ENCODE measurements at regions not wholly inside any gene's neighbourhood (a gene's known extent, or its start where the extent isn't known, plus 50 kb on each side); places are given as distances from the start of the nearest gene placed in this dataset.

GRCh38 chr9:81079055-81079454, 610.3 kb downstream of the TLE1 start:
- Histone ChIP-seq H3K36me3 (ENCODE audit: control insufficient read depth in 1 of 2, insufficient read depth in 2 of 2, low read length in 2 of 2) (no peaks in the 10 kb centered on the region), H3K9me3 (ENCODE audit: control insufficient read depth in 1 of 2, low read length in 2 of 2) (peaks cover 0 to 5% of the 10 kb centered on the region in 2 donors), H3K27ac (ENCODE audit: low read depth, low read length) (no peak overlapping the region), H3K27me3 (ENCODE audit: control insufficient read depth in 1 of 2, insufficient read depth in 2 of 2, low read length in 2 of 2) (no peaks in the 10 kb centered on the region), H3K4me3 (ENCODE audit: low read depth in 1 of 2, low read length in 2 of 2) (no peak overlapping the region), H3K4me1 (ENCODE audit: control insufficient read depth in 1 of 2, insufficient read depth in 2 of 2, low read length in 2 of 2) (no peaks in the 10 kb centered on the region), H3K9ac (ENCODE audit: low read depth in 1 of 2, low read length in 2 of 2) (no peak overlapping the region)

GRCh38 chr9:81078555-81078954, 610.8 kb downstream of the TLE1 start:
- Histone ChIP-seq H3K4me1 (ENCODE audit: control insufficient read depth in 1 of 2, insufficient read depth in 2 of 2, low read length in 2 of 2) (no peaks in the 10 kb centered on the region), H3K27ac (ENCODE audit: low read depth, low read length) (no peak overlapping the region), H3K27me3 (ENCODE audit: control insufficient read depth in 1 of 2, insufficient read depth in 2 of 2, low read length in 2 of 2) (no peaks in the 10 kb centered on the region)

GRCh38 chr9:81077572-81077971, 611.8 kb downstream of the TLE1 start:
- H3K4me3 ChIP-seq (ENCODE audit: low read depth in 1 of 2, low read length in 2 of 2): no peak overlapping the region
- H3K36me3 ChIP-seq (ENCODE audit: control insufficient read depth in 1 of 2, insufficient read depth in 2 of 2, low read length in 2 of 2): no peaks in the 10 kb centered on the region
- no peaks in the 10 kb centered on the region for H3K27me3 ChIP-seq (ENCODE audit: control insufficient read depth in 1 of 2, insufficient read depth in 2 of 2, low read length in 2 of 2)
- peaks cover 0 to 5% of the 10 kb centered on the region in 2 donors for H3K9me3 ChIP-seq (ENCODE audit: control insufficient read depth in 1 of 2, low read length in 2 of 2)
- no peak overlapping the region for H3K27ac ChIP-seq (ENCODE audit: low read depth, low read length)
- H3K4me1 ChIP-seq (ENCODE audit: control insufficient read depth in 1 of 2, insufficient read depth in 2 of 2, low read length in 2 of 2): no peaks in the 10 kb centered on the region
- H3K9ac ChIP-seq (ENCODE audit: low read depth in 1 of 2, low read length in 2 of 2): no peak overlapping the region

More at GRCh38 chr9:81078555-81078954, 610.8 kb downstream of the TLE1 start:
- Histone ChIP-seq H3K9ac (ENCODE audit: low read depth in 1 of 2, low read length in 2 of 2) (no peak overlapping the region), H3K9me3 (ENCODE audit: control insufficient read depth in 1 of 2, low read length in 2 of 2) (peaks cover 0 to 5% of the 10 kb centered on the region in 2 donors), H3K4me3 (ENCODE audit: low read depth in 1 of 2, low read length in 2 of 2) (no peak overlapping the region), H3K36me3 (ENCODE audit: control insufficient read depth in 1 of 2, insufficient read depth in 2 of 2, low read length in 2 of 2) (no peaks in the 10 kb centered on the region)

GRCh38 chr9:81076131-81076530, 613.2 kb downstream of the TLE1 start:
- Histone ChIP-seq H3K9ac (ENCODE audit: low read depth in 1 of 2, low read length in 2 of 2) (no peak overlapping the region), H3K4me3 (ENCODE audit: low read depth in 1 of 2, low read length in 2 of 2) (no peak overlapping the region), H3K4me1 (ENCODE audit: control insufficient read depth in 1 of 2, insufficient read depth in 2 of 2, low read length in 2 of 2) (no peaks in the 10 kb centered on the region), H3K36me3 (ENCODE audit: control insufficient read depth in 1 of 2, insufficient read depth in 2 of 2, low read length in 2 of 2) (no peaks in the 10 kb centered on the region), H3K27me3 (ENCODE audit: control insufficient read depth in 1 of 2, insufficient read depth in 2 of 2, low read length in 2 of 2) (no peaks in the 10 kb centered on the region), H3K9me3 (ENCODE audit: control insufficient read depth in 1 of 2, low read length in 2 of 2) (peaks cover 0 to 5% of the 10 kb centered on the region in 2 donors), H3K27ac (ENCODE audit: low read depth, low read length) (no peak overlapping the region)

- H3K4me3 ChIP-seq (ENCODE audit: low read depth in 1 of 2, low read length in 2 of 2): no peak overlapping the region
- H3K27ac ChIP-seq (ENCODE audit: low read depth, low read length): no peak overlapping the region
- H3K4me1 ChIP-seq (ENCODE audit: control insufficient read depth in 1 of 2, insufficient read depth in 2 of 2, low read length in 2 of 2): no peaks in the 10 kb centered on the region
- no peak overlapping the region for H3K9ac ChIP-seq (ENCODE audit: low read depth in 1 of 2, low read length in 2 of 2)
- H3K27me3 ChIP-seq (ENCODE audit: control insufficient read depth in 1 of 2, insufficient read depth in 2 of 2, low read length in 2 of 2): no peaks in the 10 kb centered on the region
- H3K36me3 ChIP-seq (ENCODE audit: control insufficient read depth in 1 of 2, insufficient read depth in 2 of 2, low read length in 2 of 2): no peaks in the 10 kb centered on the region
- peaks cover 0 to 5% of the 10 kb centered on the region in 2 donors for H3K9me3 ChIP-seq (ENCODE audit: control insufficient read depth in 1 of 2, low read length in 2 of 2)
Measured at GRCh38 chr9:81074221-81074620, 615.1 kb downstream of the TLE1 start.

GRCh38 chr9:81073821-81074220, 615.5 kb downstream of the TLE1 start:
- Histone ChIP-seq H3K4me3 (ENCODE audit: low read depth in 1 of 2, low read length in 2 of 2) (no peak overlapping the region), H3K9me3 (ENCODE audit: control insufficient read depth in 1 of 2, low read length in 2 of 2) (peaks cover 0 to 3% of the 10 kb centered on the region in 2 donors), H3K27me3 (ENCODE audit: control insufficient read depth in 1 of 2, insufficient read depth in 2 of 2, low read length in 2 of 2) (no peaks in the 10 kb centered on the region), H3K4me1 (ENCODE audit: control insufficient read depth in 1 of 2, insufficient read depth in 2 of 2, low read length in 2 of 2) (no peaks in the 10 kb centered on the region), H3K27ac (ENCODE audit: low read depth, low read length) (no peak overlapping the region), H3K36me3 (ENCODE audit: control insufficient read depth in 1 of 2, insufficient read depth in 2 of 2, low read length in 2 of 2) (no peaks in the 10 kb centered on the region), H3K9ac (ENCODE audit: low read depth in 1 of 2, low read length in 2 of 2) (no peak overlapping the region)

- Histone ChIP-seq H3K27me3 (ENCODE audit: control insufficient read depth in 1 of 2, insufficient read depth in 2 of 2, low read length in 2 of 2) (no peaks in the 10 kb centered on the region), H3K4me3 (ENCODE audit: low read depth in 1 of 2, low read length in 2 of 2) (no peak overlapping the region), H3K27ac (ENCODE audit: low read depth, low read length) (no peak overlapping the region), H3K9me3 (ENCODE audit: control insufficient read depth in 1 of 2, low read length in 2 of 2) (peaks cover 0 to 2% of the 10 kb centered on the region in 2 donors), H3K9ac (ENCODE audit: low read depth in 1 of 2, low read length in 2 of 2) (no peak overlapping the region), H3K4me1 (ENCODE audit: control insufficient read depth in 1 of 2, insufficient read depth in 2 of 2, low read length in 2 of 2) (no peaks in the 10 kb centered on the region), H3K36me3 (ENCODE audit: control insufficient read depth in 1 of 2, insufficient read depth in 2 of 2, low read length in 2 of 2) (no peaks in the 10 kb centered on the region)
Measured at GRCh38 chr9:81072758-81073157, 616.6 kb downstream of the TLE1 start.

GRCh38 chr9:81071108-81071507, 618.2 kb downstream of the TLE1 start:
- Histone ChIP-seq H3K27ac (ENCODE audit: low read depth, low read length) (no peak overlapping the region), H3K36me3 (ENCODE audit: control insufficient read depth in 1 of 2, insufficient read depth in 2 of 2, low read length in 2 of 2) (no peaks in the 10 kb centered on the region)

GRCh38 chr9:81070689-81071088, 618.7 kb downstream of the TLE1 start:
- H3K9ac ChIP-seq (ENCODE audit: low read depth in 1 of 2, low read length in 2 of 2): no peak overlapping the region
- no peaks in the 10 kb centered on the region for H3K4me1 ChIP-seq (ENCODE audit: control insufficient read depth in 1 of 2, insufficient read depth in 2 of 2, low read length in 2 of 2)
- no peak overlapping the region for H3K4me3 ChIP-seq (ENCODE audit: low read depth in 1 of 2, low read length in 2 of 2)
- no peaks in the 10 kb centered on the region for H3K27me3 ChIP-seq (ENCODE audit: control insufficient read depth in 1 of 2, insufficient read depth in 2 of 2, low read length in 2 of 2)
- no peaks in the 10 kb centered on the region for H3K36me3 ChIP-seq (ENCODE audit: control insufficient read depth in 1 of 2, insufficient read depth in 2 of 2, low read length in 2 of 2)
- H3K27ac ChIP-seq (ENCODE audit: low read depth, low read length): no peak overlapping the region
- H3K9me3 ChIP-seq (ENCODE audit: control insufficient read depth in 1 of 2, low read length in 2 of 2): no peaks in the 10 kb centered on the region

More at GRCh38 chr9:81071108-81071507, 618.2 kb downstream of the TLE1 start:
- H3K27me3 ChIP-seq (ENCODE audit: control insufficient read depth in 1 of 2, insufficient read depth in 2 of 2, low read length in 2 of 2): no peaks in the 10 kb centered on the region
- no peak overlapping the region for H3K9ac ChIP-seq (ENCODE audit: low read depth in 1 of 2, low read length in 2 of 2)
- no peak overlapping the region for H3K4me3 ChIP-seq (ENCODE audit: low read depth in 1 of 2, low read length in 2 of 2)
- peaks cover 0 to 2% of the 10 kb centered on the region in 2 donors for H3K9me3 ChIP-seq (ENCODE audit: control insufficient read depth in 1 of 2, low read length in 2 of 2)
- no peaks in the 10 kb centered on the region for H3K4me1 ChIP-seq (ENCODE audit: control insufficient read depth in 1 of 2, insufficient read depth in 2 of 2, low read length in 2 of 2)

- no peaks in the 10 kb centered on the region for H3K4me1 ChIP-seq (ENCODE audit: control insufficient read depth in 1 of 2, insufficient read depth in 2 of 2, low read length in 2 of 2)
- no peaks in the 10 kb centered on the region for H3K36me3 ChIP-seq (ENCODE audit: control insufficient read depth in 1 of 2, insufficient read depth in 2 of 2, low read length in 2 of 2)
- H3K27ac ChIP-seq (ENCODE audit: low read depth, low read length): no peak overlapping the region
- H3K9me3 ChIP-seq (ENCODE audit: control insufficient read depth in 1 of 2, low read length in 2 of 2): no peaks in the 10 kb centered on the region
- no peak overlapping the region for H3K9ac ChIP-seq (ENCODE audit: low read depth in 1 of 2, low read length in 2 of 2)
- no peak overlapping the region for H3K4me3 ChIP-seq (ENCODE audit: low read depth in 1 of 2, low read length in 2 of 2)
- H3K27me3 ChIP-seq (ENCODE audit: control insufficient read depth in 1 of 2, insufficient read depth in 2 of 2, low read length in 2 of 2): no peaks in the 10 kb centered on the region
Measured at GRCh38 chr9:81069923-81070322, 619.4 kb downstream of the TLE1 start.
